Osteocyte (in vitro differentiated cells): ENCODE measurements at regions not wholly inside any gene's neighbourhood (a gene's known extent, or its start where the extent isn't known, plus 50 kb on each side); places are given as distances from the start of the nearest gene placed in this dataset.

ENCODE experiments used
- DNase-seq: peaks from one replicate; pipeline ENCODE4 v3.0.0; 2021; ENCODE audit warnings: mixed read lengths; ENCODE audit not compliant: unreplicated experiment; ENCODE audit errors: extremely low spot score
- H3K27ac Mint-ChIP-seq: one replicate; pipeline ENCODE4 v1.8.0; 2021; ENCODE audit warnings: mild to moderate bottlenecking, mixed read lengths; ENCODE audit not compliant: unreplicated experiment
- H3K27me3 Mint-ChIP-seq: one replicate; pipeline ENCODE4 v1.8.0; 2021; ENCODE audit warnings: mixed read lengths; ENCODE audit not compliant: unreplicated experiment
- H3K36me3 Mint-ChIP-seq: one replicate; pipeline ENCODE4 v1.8.0; 2021; ENCODE audit warnings: mixed read lengths; ENCODE audit not compliant: unreplicated experiment
- H3K4me1 Mint-ChIP-seq: one replicate; pipeline ENCODE4 v1.8.0; 2021; ENCODE audit warnings: mixed read lengths; ENCODE audit not compliant: unreplicated experiment
- H3K4me3 Mint-ChIP-seq: one replicate; pipeline ENCODE4 v1.8.0; 2021; ENCODE audit warnings: mild to moderate bottlenecking, moderate library complexity, mixed read lengths; ENCODE audit not compliant: unreplicated experiment
- H3K9me3 Mint-ChIP-seq: one replicate; pipeline ENCODE4 v1.8.0; 2021; ENCODE audit warnings: mixed read lengths; ENCODE audit not compliant: unreplicated experiment
- CTCF ChIP-seq: fragments of 200-600 bp; sonication (generic); IDR thresholded peaks from 2 replicates; pipeline ENCODE4 v1.5.0; 2021; ENCODE audit warnings: antibody characterized with exemption, mild to moderate bottlenecking, moderate library complexity

- H3K9me3 Mint-ChIP-seq, result no peaks in the 10 kb centered on the region
- no peak for DNase-seq
- no peak for TF ChIP-seq CTCF
- H3K36me3 Mint-ChIP-seq, result no peaks in the 10 kb centered on the region
- H3K27ac Mint-ChIP-seq, result no peak overlapping the region
- no peak overlapping the region for H3K4me3 Mint-ChIP-seq
- no peaks in the 10 kb centered on the region for H3K27me3 Mint-ChIP-seq
- H3K4me1 Mint-ChIP-seq, result peaks cover 12% of the 10 kb centered on the region
Observed at GRCh38 chr12:89977405-89978085, 268.9 kb upstream of the ATP2B1 start.

GRCh38 chr12:89976866-89977265, 268.2 kb upstream of the ATP2B1 start:
- no peaks in the 10 kb centered on the region for H3K27me3 Mint-ChIP-seq
- H3K9me3 Mint-ChIP-seq, result no peaks in the 10 kb centered on the region
- no peak overlapping the region for H3K4me3 Mint-ChIP-seq
- H3K4me1 Mint-ChIP-seq, result peaks cover 14% of the 10 kb centered on the region
- no peak for TF ChIP-seq CTCF
- DNase-seq, result no peak
- no peaks in the 10 kb centered on the region for H3K36me3 Mint-ChIP-seq
- no peak overlapping the region for H3K27ac Mint-ChIP-seq

GRCh38 chr12:89975574-89975973, 266.9 kb upstream of the ATP2B1 start:
- H3K4me3 Mint-ChIP-seq, result no peak overlapping the region
- no peaks in the 10 kb centered on the region for H3K27me3 Mint-ChIP-seq
- peaks cover 19% of the 10 kb centered on the region for H3K4me1 Mint-ChIP-seq
- H3K9me3 Mint-ChIP-seq, result no peaks in the 10 kb centered on the region
- H3K27ac Mint-ChIP-seq, result no peak overlapping the region
- H3K36me3 Mint-ChIP-seq, result no peaks in the 10 kb centered on the region
- no peak for TF ChIP-seq CTCF
- DNase-seq, result no peak

GRCh38 chr12:89971880-89972279, 263.2 kb upstream of the ATP2B1 start:
- no peak for DNase-seq
- H3K4me1 Mint-ChIP-seq, result peaks cover 10% of the 10 kb centered on the region
- H3K27me3 Mint-ChIP-seq, result no peaks in the 10 kb centered on the region
- TF ChIP-seq CTCF, result no peak
- no peaks in the 10 kb centered on the region for H3K9me3 Mint-ChIP-seq
- H3K4me3 Mint-ChIP-seq, result no peak overlapping the region
- H3K27ac Mint-ChIP-seq, result no peak overlapping the region
- no peaks in the 10 kb centered on the region for H3K36me3 Mint-ChIP-seq

GRCh38 chr12:89970722-89971121, 262.1 kb upstream of the ATP2B1 start:
- no peak for DNase-seq
- TF ChIP-seq CTCF, result no peak
- no peak overlapping the region for H3K27ac Mint-ChIP-seq
- H3K4me3 Mint-ChIP-seq, result no peak overlapping the region
- no peaks in the 10 kb centered on the region for H3K27me3 Mint-ChIP-seq
- H3K36me3 Mint-ChIP-seq, result no peaks in the 10 kb centered on the region
- no peaks in the 10 kb centered on the region for H3K9me3 Mint-ChIP-seq
- H3K4me1 Mint-ChIP-seq, result peaks cover 10% of the 10 kb centered on the region
